Right lobe of liver (tissue), 6 donors: ENCODE measurements at regions not wholly inside any gene's neighbourhood (a gene's known extent, or its start where the extent isn't known, plus 50 kb on each side); places are given as distances from the start of the nearest gene placed in this dataset.

Experiments used
- ATAC-seq, 4 donors: fragments of 200-7000 bp; cut with Tn5 transposase; one replicate each; pipeline ENCODE4 v1.9.1; 2020; ENCODE audit warnings: mild to moderate bottlenecking in 4 of 4, moderate library complexity in 4 of 4
- DNase-seq, 3 donors: peaks; one replicate each; pipeline ENCODE4 v3.0.0-alpha.2; 2020
- H3K27ac ChIP-seq, 3 donors: fragments of 200-600 bp; one replicate each; pipeline ENCODE4 v1.8.0; 2022
- H3K27me3 ChIP-seq, 2 donors: fragments of 200-600 bp; one replicate each; pipeline ENCODE4 v1.8.0; 2022
- H3K36me3 ChIP-seq, 4 donors: fragments of 200-600 bp; sonication (generic) in 1 of 4; one replicate each; pipeline versions ENCODE4 v1.5.1 to v1.8.0; 2017 to 2022; ENCODE audit warnings: control low read depth in 1 of 4
- H3K4me1 ChIP-seq, 4 donors: fragments of 200-600 bp; sonication (generic) in 1 of 4; one replicate each; pipeline versions ENCODE4 v1.5.1 to v1.8.0; 2017 to 2022; ENCODE audit warnings: control low read depth in 1 of 4
- H3K4me3 ChIP-seq, 3 donors: fragments of 200-600 bp; one replicate each; pipeline ENCODE4 v1.8.0; 2022
- H3K9me3 ChIP-seq, 4 donors: fragments of 200-600 bp; sonication (generic) in 1 of 4; one replicate each; pipeline versions ENCODE4 v1.5.1 to v1.8.0; 2017 to 2022; ENCODE audit warnings: control low read depth in 1 of 4
- POLR2A ChIP-seq: fragments of 450-650 bp; IDR thresholded peaks from one replicate; pipeline ENCODE4 v1.6.1; 2017; ENCODE audit warnings: antibody characterized with exemption, mild to moderate bottlenecking
- WGBS: methylation state at CpG from one replicate; pipeline ENCODE4 v1.1.6; 2018; ENCODE audit warnings: low coverage, low lambda C conversion rate; ENCODE audit not compliant: insufficient coverage; ENCODE audit errors: missing lambda C conversion rate; 5-methylcytosine and 5-hydroxymethylcytosine counted together
- intact Hi-C, 2 donors: fragments of 100-400 bp; cut with DNase I; formaldehyde crosslinking; loops; one replicate each; pipeline versions ENCODE4 v1.11.2 to v1.14.1; 2022
- TF ChIP-seq, protein P1 (sequence below), 4 donors: fragments of 200-600 bp in 3 of 4; fragments of 450-650 bp in 1 of 4; IDR thresholded peaks; one replicate each; pipeline versions ENCODE4 v1.5.1 to v1.8.0; 2016 to 2022; ENCODE audit warnings: antibody characterized with exemption in 4 of 4, mild to moderate bottlenecking in 2 of 4
- donor health status: DM: no; HTN: yes; CAD: no.
- donor health status: DM: no; HTN: no; CAD: no.
- donor health status: DM: no; HTN: no; CAD: no.
- donor health status: DM: no; HTN: yes; CAD: no.
- donor health status: DM: no; HTN: yes; CAD: no.

DNA sequence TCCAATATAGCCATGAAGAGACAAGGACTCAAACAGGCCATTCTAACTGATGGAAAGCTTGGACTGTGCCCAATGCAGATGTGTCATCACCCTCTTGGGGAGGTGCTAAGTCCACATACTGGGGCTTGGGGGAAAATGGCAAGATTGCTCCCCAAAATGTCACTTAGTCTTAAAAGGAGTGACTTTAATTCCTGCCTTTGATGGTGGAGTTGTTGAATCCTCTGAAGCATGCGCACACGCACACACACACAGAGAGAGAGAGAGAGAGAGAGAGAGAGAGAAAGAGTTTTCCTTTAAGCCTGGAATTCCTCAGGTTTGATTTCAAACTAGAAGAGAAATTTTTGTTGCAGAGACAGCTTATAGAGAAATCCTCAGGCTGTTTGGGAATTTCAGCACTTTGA lies 161.9 kb upstream of the GAS1 start:
- Histone ChIP-seq H3K9me3 (no peaks in the 10 kb centered on the region), H3K4me3 (no peak overlapping the region), H3K27me3 (no peaks in the 10 kb centered on the region), H3K4me1 (no peaks in the 10 kb centered on the region), H3K27ac (no peak overlapping the region), H3K36me3 (no peaks in the 10 kb centered on the region)
- intact Hi-C loops, result no loop called here
- 100% methylated on average over 2 of the region's 2 CpGs for WGBS
- DNase-seq, result no peak
- no peak for ATAC-seq
- TF ChIP-seq, protein P1, sequence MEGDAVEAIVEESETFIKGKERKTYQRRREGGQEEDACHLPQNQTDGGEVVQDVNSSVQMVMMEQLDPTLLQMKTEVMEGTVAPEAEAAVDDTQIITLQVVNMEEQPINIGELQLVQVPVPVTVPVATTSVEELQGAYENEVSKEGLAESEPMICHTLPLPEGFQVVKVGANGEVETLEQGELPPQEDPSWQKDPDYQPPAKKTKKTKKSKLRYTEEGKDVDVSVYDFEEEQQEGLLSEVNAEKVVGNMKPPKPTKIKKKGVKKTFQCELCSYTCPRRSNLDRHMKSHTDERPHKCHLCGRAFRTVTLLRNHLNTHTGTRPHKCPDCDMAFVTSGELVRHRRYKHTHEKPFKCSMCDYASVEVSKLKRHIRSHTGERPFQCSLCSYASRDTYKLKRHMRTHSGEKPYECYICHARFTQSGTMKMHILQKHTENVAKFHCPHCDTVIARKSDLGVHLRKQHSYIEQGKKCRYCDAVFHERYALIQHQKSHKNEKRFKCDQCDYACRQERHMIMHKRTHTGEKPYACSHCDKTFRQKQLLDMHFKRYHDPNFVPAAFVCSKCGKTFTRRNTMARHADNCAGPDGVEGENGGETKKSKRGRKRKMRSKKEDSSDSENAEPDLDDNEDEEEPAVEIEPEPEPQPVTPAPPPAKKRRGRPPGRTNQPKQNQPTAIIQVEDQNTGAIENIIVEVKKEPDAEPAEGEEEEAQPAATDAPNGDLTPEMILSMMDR (IDR thresholded peaks at IDR 0.05), result no peak
- no peak for TF ChIP-seq POLR2A

DNA sequence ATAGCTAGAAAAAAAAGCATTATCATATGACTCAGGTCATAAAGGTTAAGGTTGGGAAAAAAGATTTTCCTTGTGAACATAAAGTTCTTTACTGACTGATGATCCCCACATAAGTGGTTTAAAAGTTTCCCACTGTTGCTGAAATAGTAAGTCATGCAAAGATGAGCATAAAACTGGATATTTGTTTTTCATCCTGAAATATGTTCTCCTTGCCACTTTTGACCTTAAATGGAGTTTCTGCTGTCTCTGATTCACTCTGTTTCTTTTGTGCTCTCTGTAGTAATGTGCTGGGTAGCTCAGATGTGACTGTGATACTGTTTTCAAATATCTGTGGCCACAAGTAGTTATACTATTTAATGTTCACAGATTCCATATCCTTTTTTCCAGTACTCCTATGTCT lies 162.5 kb upstream of the GAS1 start:
- no peaks in the 10 kb centered on the region for H3K27me3 ChIP-seq
- no peaks in the 10 kb centered on the region for H3K4me1 ChIP-seq
- H3K36me3 ChIP-seq, result no peaks in the 10 kb centered on the region
- H3K4me3 ChIP-seq, result no peak overlapping the region
- intact Hi-C loops, result no loop called here
- TF ChIP-seq POLR2A, result no peak
- TF ChIP-seq, protein P1 (IDR thresholded peaks at IDR 0.05), result no peak
- no peak for DNase-seq
- H3K9me3 ChIP-seq, result no peaks in the 10 kb centered on the region
- no peak overlapping the region for H3K27ac ChIP-seq
- no peak for ATAC-seq

DNA sequence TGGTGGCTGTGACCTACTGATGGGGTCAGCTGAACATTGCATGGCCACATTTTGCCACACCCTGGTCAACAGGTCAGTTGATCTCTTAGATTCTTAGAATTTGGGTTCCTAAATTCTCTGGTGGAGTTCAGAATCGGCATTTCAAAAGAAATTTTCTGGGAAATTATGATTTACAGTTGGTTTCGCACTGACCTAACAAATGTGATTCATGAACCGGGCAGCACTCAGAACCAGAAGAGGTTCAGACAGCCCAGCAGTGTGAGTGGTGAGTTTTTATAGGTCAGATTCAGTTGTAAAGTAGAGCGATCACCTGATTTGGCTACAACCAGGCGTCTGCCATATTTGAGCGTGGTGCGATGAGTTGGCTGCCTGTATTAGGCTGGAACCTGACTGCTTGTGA lies 163.7 kb upstream of the GAS1 start:
- no peaks in the 10 kb centered on the region for H3K27me3 ChIP-seq
- WGBS, result 85% methylated on average over 6 of the region's 7 CpGs
- H3K4me3 ChIP-seq, result no peak overlapping the region
- intact Hi-C loops, result no loop called here
- no peak for DNase-seq
- H3K4me1 ChIP-seq, result no peaks in the 10 kb centered on the region
- H3K27ac ChIP-seq, result no peak overlapping the region
- no peaks in the 10 kb centered on the region for H3K9me3 ChIP-seq
- TF ChIP-seq POLR2A, result no peak
- TF ChIP-seq, protein P1 (IDR thresholded peaks at IDR 0.05), result no peak
- ATAC-seq, result no peak
- H3K36me3 ChIP-seq, result no peaks in the 10 kb centered on the region

DNA sequence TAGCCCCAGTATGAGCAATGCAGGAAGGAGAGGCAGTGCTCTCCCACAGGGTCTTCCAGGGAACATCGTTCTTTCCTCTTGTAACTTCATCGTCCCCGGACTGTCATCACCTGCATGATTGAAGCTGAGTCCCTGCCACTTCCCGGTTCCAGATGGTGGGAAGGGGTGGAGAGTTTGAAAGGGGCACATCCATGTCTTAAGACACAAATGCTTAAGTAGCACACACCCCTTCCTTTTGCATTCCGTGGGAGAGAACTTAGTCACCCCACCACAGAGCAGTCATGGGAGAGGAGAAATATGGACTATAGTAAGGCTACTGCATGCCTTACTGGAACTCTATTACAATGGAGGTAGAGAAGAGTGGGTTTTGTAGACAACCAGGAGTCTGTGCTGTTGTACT lies 165.3 kb upstream of the GAS1 start:
- Histone ChIP-seq H3K4me3 (no peak overlapping the region), H3K36me3 (no peaks in the 10 kb centered on the region), H3K4me1 (no peaks in the 10 kb centered on the region), H3K9me3 (no peaks in the 10 kb centered on the region), H3K27ac (no peak overlapping the region), H3K27me3 (no peaks in the 10 kb centered on the region)
- intact Hi-C loops, result no loop called here
- TF ChIP-seq, protein P1 (IDR thresholded peaks at IDR 0.05), result no peak
- TF ChIP-seq POLR2A, result no peak
- no peak for ATAC-seq
- DNase-seq, result no peak
- WGBS, result 85% methylated on average over 4 of the region's 5 CpGs

DNA sequence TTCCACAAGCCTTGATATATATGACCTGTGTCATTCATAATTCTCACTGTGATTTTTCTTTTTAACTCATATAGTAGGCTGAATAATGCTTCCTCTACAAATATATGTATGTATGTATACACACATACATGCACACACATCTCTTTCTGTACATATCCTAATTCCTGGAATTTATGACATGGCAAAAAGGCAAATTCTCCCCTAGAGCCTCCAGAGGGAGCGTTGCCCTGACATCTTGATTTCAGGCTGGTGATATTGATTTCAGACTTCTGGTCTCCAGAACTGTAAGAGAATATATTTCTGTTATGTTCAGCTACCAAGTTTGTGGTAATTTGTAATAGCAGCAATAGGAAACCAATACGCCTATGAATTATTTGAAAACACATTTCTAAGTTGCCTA lies 166.6 kb upstream of the GAS1 start:
- no peak overlapping the region for H3K27ac ChIP-seq
- no peaks in the 10 kb centered on the region for H3K36me3 ChIP-seq
- 61% methylated on average over 2 of the region's 2 CpGs for WGBS
- intact Hi-C loops, result no loop called here
- TF ChIP-seq, protein P1 (IDR thresholded peaks at IDR 0.05), result no peak
- no peak for TF ChIP-seq POLR2A
- peaks cover 0 to under 1% (median 0%) of the 10 kb centered on the region in 4 donors for H3K4me1 ChIP-seq
- DNase-seq (no peak), ATAC-seq (no peak)
- H3K9me3 ChIP-seq, result no peaks in the 10 kb centered on the region
- H3K27me3 ChIP-seq, result no peaks in the 10 kb centered on the region
- no peak overlapping the region for H3K4me3 ChIP-seq
